ENCODE measurements at regions not wholly inside any gene's neighbourhood (a gene's known extent, or its start where the extent isn't known, plus 50 kb on each side); places are given as distances from the start of the nearest gene placed in this dataset.

GRCh38 chr4:26214994-26215393, 105.8 kb upstream of the RBPJ start:
- TF ChIP-seq CTCF (IDR thresholded peaks at IDR 0.05; ENCODE audit: poor library complexity) (no peak), EZH2 (IDR thresholded peaks at IDR 0.05; ENCODE audit: borderline replicate concordance) (no peak)

All from hepatocyte (in vitro differentiated cells).